ENCODE measurements at regions not wholly inside any gene's neighbourhood (a gene's known extent, or its start where the extent isn't known, plus 50 kb on each side); places are given as distances from the start of the nearest gene placed in this dataset.

DNA sequence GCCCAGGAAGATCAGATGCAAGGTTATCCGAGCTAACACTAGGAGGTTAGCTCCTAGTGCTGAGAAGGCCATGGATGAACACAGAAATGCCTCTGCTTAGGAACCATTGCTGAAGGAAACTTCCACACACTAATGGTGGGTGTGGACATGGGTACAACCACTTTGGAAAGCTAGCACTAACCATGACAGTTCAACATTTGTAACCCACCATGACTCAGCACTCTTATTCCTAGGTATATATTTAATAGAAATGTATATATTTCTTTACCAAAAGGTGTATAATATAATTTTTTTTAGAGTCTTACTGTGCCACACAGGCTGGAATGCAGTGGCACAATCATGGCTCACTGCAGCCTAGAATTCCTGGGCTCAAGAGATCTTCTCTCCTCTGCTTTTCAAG, 85.3 kb upstream of the BTBD3 start:
- TF ChIP-seq, protein P1, sequence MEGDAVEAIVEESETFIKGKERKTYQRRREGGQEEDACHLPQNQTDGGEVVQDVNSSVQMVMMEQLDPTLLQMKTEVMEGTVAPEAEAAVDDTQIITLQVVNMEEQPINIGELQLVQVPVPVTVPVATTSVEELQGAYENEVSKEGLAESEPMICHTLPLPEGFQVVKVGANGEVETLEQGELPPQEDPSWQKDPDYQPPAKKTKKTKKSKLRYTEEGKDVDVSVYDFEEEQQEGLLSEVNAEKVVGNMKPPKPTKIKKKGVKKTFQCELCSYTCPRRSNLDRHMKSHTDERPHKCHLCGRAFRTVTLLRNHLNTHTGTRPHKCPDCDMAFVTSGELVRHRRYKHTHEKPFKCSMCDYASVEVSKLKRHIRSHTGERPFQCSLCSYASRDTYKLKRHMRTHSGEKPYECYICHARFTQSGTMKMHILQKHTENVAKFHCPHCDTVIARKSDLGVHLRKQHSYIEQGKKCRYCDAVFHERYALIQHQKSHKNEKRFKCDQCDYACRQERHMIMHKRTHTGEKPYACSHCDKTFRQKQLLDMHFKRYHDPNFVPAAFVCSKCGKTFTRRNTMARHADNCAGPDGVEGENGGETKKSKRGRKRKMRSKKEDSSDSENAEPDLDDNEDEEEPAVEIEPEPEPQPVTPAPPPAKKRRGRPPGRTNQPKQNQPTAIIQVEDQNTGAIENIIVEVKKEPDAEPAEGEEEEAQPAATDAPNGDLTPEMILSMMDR (IDR thresholded peaks at IDR 0.05; ENCODE audit: low read depth, low read length) = no peak
- TF ChIP-seq EZH2phosphoT487 (IDR thresholded peaks at IDR 0.05; ENCODE audit: low read depth) = no peak

Measured in OCI-LY3 (cell line).